ENCODE measurements at regions not wholly inside any gene's neighbourhood (a gene's known extent, or its start where the extent isn't known, plus 50 kb on each side); places are given as distances from the start of the nearest gene placed in this dataset.

DNA sequence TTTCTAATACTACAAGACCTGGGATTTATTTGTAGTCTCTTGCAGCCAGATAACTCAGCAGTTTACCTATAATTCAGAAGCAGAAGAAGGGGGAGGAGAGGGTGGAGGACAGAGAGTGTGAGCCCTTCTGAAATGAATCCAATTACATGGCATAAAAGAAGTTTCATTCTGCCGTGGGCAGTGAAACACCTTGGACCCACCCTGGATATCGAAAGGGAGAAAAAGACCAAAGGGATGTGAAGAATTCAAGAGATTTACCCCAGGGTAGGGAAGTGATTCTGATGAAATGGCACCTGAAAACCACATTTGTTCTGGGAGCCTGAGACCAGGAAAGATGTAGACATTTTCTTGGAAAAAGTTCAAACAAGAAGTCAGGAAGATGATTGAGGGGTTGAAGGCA is 140.9 kb downstream of the NDFIP2 start:
- no peaks in the 10 kb centered on the region for H3K4me1 ChIP-seq (ENCODE audit: control insufficient read depth in 4 of 4, insufficient read depth in 4 of 4, low read length in 3 of 4)
- TF ChIP-seq GABPA (IDR thresholded peaks at IDR 0.05 in 1 of 2, conservative IDR thresholded peaks at IDR 0.05 in 1 of 2): no peak
- TF ChIP-seq EGR1 (IDR thresholded peaks at IDR 0.05; ENCODE audit: low read depth in 2 of 2): no peak
- TF ChIP-seq RXRA (IDR thresholded peaks at IDR 0.05): no peak
- no peak for TF ChIP-seq FOXA2 (IDR thresholded peaks at IDR 0.05)
- TF ChIP-seq HNF4A (conservative IDR thresholded peaks at IDR 0.05): no peak
- TF ChIP-seq, protein P1, sequence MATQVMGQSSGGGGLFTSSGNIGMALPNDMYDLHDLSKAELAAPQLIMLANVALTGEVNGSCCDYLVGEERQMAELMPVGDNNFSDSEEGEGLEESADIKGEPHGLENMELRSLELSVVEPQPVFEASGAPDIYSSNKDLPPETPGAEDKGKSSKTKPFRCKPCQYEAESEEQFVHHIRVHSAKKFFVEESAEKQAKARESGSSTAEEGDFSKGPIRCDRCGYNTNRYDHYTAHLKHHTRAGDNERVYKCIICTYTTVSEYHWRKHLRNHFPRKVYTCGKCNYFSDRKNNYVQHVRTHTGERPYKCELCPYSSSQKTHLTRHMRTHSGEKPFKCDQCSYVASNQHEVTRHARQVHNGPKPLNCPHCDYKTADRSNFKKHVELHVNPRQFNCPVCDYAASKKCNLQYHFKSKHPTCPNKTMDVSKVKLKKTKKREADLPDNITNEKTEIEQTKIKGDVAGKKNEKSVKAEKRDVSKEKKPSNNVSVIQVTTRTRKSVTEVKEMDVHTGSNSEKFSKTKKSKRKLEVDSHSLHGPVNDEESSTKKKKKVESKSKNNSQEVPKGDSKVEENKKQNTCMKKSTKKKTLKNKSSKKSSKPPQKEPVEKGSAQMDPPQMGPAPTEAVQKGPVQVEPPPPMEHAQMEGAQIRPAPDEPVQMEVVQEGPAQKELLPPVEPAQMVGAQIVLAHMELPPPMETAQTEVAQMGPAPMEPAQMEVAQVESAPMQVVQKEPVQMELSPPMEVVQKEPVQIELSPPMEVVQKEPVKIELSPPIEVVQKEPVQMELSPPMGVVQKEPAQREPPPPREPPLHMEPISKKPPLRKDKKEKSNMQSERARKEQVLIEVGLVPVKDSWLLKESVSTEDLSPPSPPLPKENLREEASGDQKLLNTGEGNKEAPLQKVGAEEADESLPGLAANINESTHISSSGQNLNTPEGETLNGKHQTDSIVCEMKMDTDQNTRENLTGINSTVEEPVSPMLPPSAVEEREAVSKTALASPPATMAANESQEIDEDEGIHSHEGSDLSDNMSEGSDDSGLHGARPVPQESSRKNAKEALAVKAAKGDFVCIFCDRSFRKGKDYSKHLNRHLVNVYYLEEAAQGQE (IDR thresholded peaks at IDR 0.05): no peak
- TF ChIP-seq YY1 (IDR thresholded peaks at IDR 0.05): no peak
- TF ChIP-seq HNF4G (IDR thresholded peaks at IDR 0.05): no peak
- TF ChIP-seq NR2F2 (IDR thresholded peaks at IDR 0.05): no peak
- H3K4me3 ChIP-seq (ENCODE audit: low read depth in 1 of 3, low read length in 3 of 3): no peak overlapping the region
- no peak overlapping the region for H3K9ac ChIP-seq (ENCODE audit: low read depth in 1 of 2, low read length in 2 of 2)
- H3K27me3 ChIP-seq (ENCODE audit: control insufficient read depth in 4 of 4, insufficient read depth in 4 of 4, low read length in 3 of 4): no peaks in the 10 kb centered on the region
- H3K27ac ChIP-seq (ENCODE audit: low read depth in 1 of 2, low read length in 2 of 2): no peak overlapping the region
- no peak for DNase-seq (ENCODE audit: low spot score)
- no peaks in the 10 kb centered on the region for H3K9me3 ChIP-seq (ENCODE audit: control insufficient read depth in 4 of 4, low read length in 3 of 4)
- 93% methylated on average over 2 of the region's 2 CpGs for WGBS
- no peaks in the 10 kb centered on the region for H3K36me3 ChIP-seq (ENCODE audit: control insufficient read depth in 4 of 4, insufficient read depth in 3 of 4, low read depth in 1 of 4, low read length in 3 of 4)

DNA sequence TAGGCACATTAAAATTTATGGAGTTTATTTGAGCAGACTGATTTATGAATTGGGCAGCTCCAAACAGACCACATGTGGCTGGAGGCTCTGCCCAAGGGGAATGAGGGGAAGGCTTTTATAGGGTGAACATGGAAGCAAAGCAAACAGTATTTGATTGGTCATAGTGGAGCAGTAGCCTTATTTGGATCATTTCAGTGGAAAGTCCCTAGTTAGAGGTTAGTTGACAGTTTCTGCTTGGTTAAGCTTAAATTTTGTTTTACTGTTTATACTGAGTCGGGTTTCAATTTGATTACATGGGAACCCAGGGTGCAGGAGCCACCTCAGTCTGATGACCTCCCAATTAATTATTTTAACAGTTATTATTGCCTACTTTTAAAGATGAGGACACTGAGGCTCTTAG is 140.5 kb downstream of the NDFIP2 start:
- Histone ChIP-seq H3K9me3 (ENCODE audit: control insufficient read depth in 4 of 4, low read length in 3 of 4) (no peaks in the 10 kb centered on the region), H3K27ac (ENCODE audit: low read depth in 1 of 2, low read length in 2 of 2) (no peak overlapping the region), H3K9ac (ENCODE audit: low read depth in 1 of 2, low read length in 2 of 2) (no peak overlapping the region), H3K4me1 (ENCODE audit: control insufficient read depth in 4 of 4, insufficient read depth in 4 of 4, low read length in 3 of 4) (no peaks in the 10 kb centered on the region), H3K36me3 (ENCODE audit: control insufficient read depth in 4 of 4, insufficient read depth in 3 of 4, low read depth in 1 of 4, low read length in 3 of 4) (no peaks in the 10 kb centered on the region), H3K4me3 (ENCODE audit: low read depth in 1 of 3, low read length in 3 of 3) (no peak overlapping the region), H3K27me3 (ENCODE audit: control insufficient read depth in 4 of 4, insufficient read depth in 4 of 4, low read length in 3 of 4) (no peaks in the 10 kb centered on the region)
- TF ChIP-seq, protein P2, sequence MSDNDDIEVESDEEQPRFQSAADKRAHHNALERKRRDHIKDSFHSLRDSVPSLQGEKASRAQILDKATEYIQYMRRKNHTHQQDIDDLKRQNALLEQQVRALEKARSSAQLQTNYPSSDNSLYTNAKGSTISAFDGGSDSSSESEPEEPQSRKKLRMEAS (IDR thresholded peaks at IDR 0.05): no peak
- TF ChIP-seq, protein P3, sequence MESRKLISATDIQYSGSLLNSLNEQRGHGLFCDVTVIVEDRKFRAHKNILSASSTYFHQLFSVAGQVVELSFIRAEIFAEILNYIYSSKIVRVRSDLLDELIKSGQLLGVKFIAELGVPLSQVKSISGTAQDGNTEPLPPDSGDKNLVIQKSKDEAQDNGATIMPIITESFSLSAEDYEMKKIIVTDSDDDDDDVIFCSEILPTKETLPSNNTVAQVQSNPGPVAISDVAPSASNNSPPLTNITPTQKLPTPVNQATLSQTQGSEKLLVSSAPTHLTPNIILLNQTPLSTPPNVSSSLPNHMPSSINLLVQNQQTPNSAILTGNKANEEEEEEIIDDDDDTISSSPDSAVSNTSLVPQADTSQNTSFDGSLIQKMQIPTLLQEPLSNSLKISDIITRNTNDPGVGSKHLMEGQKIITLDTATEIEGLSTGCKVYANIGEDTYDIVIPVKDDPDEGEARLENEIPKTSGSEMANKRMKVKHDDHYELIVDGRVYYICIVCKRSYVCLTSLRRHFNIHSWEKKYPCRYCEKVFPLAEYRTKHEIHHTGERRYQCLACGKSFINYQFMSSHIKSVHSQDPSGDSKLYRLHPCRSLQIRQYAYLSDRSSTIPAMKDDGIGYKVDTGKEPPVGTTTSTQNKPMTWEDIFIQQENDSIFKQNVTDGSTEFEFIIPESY (IDR thresholded peaks at IDR 0.05): no peak
- WGBS: 66% methylated on average over 1 of the region's 1 CpG
- no peak for DNase-seq (ENCODE audit: low spot score)

DNA sequence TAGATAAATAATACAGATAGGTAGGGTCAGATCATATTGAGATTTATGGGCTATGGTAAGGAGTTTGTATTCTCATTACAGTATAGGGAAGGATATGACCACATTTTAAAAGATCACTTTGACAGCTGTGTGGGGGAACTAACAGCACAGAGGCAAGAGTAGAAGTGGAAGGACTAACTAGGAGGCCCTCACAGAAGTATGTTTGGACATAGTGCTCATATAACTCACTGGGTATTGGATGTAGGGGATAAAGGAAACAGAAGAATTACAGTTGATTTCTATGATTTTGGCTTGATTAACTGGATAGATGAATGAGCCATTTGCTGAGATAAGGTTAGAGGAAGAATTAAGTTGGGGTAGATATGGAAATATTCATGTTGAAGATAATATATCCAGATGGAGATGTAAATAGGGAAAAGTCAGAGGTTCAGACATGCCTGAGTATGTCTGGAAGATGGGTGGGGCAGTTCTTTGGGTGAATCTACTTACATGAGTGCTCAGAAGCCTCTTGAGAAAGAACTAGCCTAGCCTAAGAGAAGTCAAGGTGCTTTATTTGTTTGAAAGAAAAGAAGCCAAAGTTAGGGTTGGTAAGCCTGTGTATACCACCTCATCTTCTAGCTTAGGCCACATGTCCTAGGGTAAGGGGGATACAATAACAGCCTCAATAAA is 133.4 kb downstream of the NDFIP2 start:
- Histone ChIP-seq H3K9me3 (ENCODE audit: control insufficient read depth in 4 of 4, low read length in 3 of 4) (peaks cover 0 to 2% (median 0%) of the 10 kb centered on the region in 4 donors), H3K27ac (ENCODE audit: low read depth in 1 of 2, low read length in 2 of 2) (no peak overlapping the region), H3K4me3 (ENCODE audit: low read depth in 1 of 3, low read length in 3 of 3) (no peak overlapping the region), H3K27me3 (ENCODE audit: control insufficient read depth in 4 of 4, insufficient read depth in 4 of 4, low read length in 3 of 4) (no peaks in the 10 kb centered on the region), H3K4me1 (ENCODE audit: control insufficient read depth in 4 of 4, insufficient read depth in 4 of 4, low read length in 3 of 4) (no peaks in the 10 kb centered on the region), H3K9ac (ENCODE audit: low read depth in 1 of 2, low read length in 2 of 2) (no peak overlapping the region), H3K36me3 (ENCODE audit: control insufficient read depth in 4 of 4, insufficient read depth in 3 of 4, low read depth in 1 of 4, low read length in 3 of 4) (no peaks in the 10 kb centered on the region)
- no peak for DNase-seq (ENCODE audit: low spot score)
- TF ChIP-seq, protein P2 (IDR thresholded peaks at IDR 0.05): no peak
- TF ChIP-seq JUND (IDR thresholded peaks at IDR 0.05) (no peak), TAF1 (conservative IDR thresholded peaks at IDR 0.05) (no peak), SP1 (IDR thresholded peaks at IDR 0.05) (no peak), HNF4G (IDR thresholded peaks at IDR 0.05) (no peak), RAD21 (IDR thresholded peaks at IDR 0.05) (no peak), HNF4A (conservative IDR thresholded peaks at IDR 0.05) (no peak), FOXA1 (IDR thresholded peaks at IDR 0.05) (no peak), YY1 (IDR thresholded peaks at IDR 0.05) (no peak), NR2F2 (IDR thresholded peaks at IDR 0.05) (no peak), RXRA (IDR thresholded peaks at IDR 0.05) (no peak)
- TF ChIP-seq, protein P3 (IDR thresholded peaks at IDR 0.05): no peak
- TF ChIP-seq, protein P4, sequence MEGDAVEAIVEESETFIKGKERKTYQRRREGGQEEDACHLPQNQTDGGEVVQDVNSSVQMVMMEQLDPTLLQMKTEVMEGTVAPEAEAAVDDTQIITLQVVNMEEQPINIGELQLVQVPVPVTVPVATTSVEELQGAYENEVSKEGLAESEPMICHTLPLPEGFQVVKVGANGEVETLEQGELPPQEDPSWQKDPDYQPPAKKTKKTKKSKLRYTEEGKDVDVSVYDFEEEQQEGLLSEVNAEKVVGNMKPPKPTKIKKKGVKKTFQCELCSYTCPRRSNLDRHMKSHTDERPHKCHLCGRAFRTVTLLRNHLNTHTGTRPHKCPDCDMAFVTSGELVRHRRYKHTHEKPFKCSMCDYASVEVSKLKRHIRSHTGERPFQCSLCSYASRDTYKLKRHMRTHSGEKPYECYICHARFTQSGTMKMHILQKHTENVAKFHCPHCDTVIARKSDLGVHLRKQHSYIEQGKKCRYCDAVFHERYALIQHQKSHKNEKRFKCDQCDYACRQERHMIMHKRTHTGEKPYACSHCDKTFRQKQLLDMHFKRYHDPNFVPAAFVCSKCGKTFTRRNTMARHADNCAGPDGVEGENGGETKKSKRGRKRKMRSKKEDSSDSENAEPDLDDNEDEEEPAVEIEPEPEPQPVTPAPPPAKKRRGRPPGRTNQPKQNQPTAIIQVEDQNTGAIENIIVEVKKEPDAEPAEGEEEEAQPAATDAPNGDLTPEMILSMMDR (IDR thresholded peaks at IDR 0.05; ENCODE audit: low read depth, low read length, missing input control): no peak
- TF ChIP-seq, protein P5, sequence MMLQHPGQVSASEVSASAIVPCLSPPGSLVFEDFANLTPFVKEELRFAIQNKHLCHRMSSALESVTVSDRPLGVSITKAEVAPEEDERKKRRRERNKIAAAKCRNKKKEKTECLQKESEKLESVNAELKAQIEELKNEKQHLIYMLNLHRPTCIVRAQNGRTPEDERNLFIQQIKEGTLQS (IDR thresholded peaks at IDR 0.05): no peak

All from liver (tissue), 8 donors.